ENCODE measurements at regions not wholly inside any gene's neighbourhood (a gene's known extent, or its start where the extent isn't known, plus 50 kb on each side); places are given as distances from the start of the nearest gene placed in this dataset.
"Not testable (repeated sequence)": the region's sequence is repeated elsewhere in the genome, so short reads cannot be mapped to it uniquely, and the experiment has no call there.

- DNase-seq = no peak
- H3K9me3 Mint-ChIP-seq = peaks cover 0 to 9% (median 3%) of the 10 kb centered on the region in 7 donors
- H3K27ac Mint-ChIP-seq = no peak overlapping the region
- no peaks in the 10 kb centered on the region for H3K36me3 Mint-ChIP-seq
- ATAC-seq (ENCODE audit: low read depth in 2 of 2) = no peak
- H3K4me1 Mint-ChIP-seq = no peaks in the 10 kb centered on the region
- no peak overlapping the region for H3K4me3 Mint-ChIP-seq
- no peaks in the 10 kb centered on the region for H3K27me3 Mint-ChIP-seq
Observed at GRCh38 chr14:27253966-27254365, 656.1 kb upstream of the NOVA1 start.

GRCh38 chr14:27256805-27257204 lies 659.0 kb upstream of the NOVA1 start:
- no peaks in the 10 kb centered on the region for H3K27me3 Mint-ChIP-seq
- H3K9me3 Mint-ChIP-seq = peaks cover 2 to 9% (median 3%) of the 10 kb centered on the region in 7 donors
- no peaks in the 10 kb centered on the region for H3K36me3 Mint-ChIP-seq
- H3K27ac Mint-ChIP-seq = no peak overlapping the region
- no peaks in the 10 kb centered on the region for H3K4me1 Mint-ChIP-seq
- no peak for DNase-seq
- ATAC-seq (ENCODE audit: low read depth in 2 of 2) = no peak
- H3K4me3 Mint-ChIP-seq = no peak overlapping the region

- Mint-ChIP-seq H3K9me3 (peaks cover 0 to 10% (median 2%) of the 10 kb centered on the region in 7 donors), H3K27ac (no peak overlapping the region), H3K36me3 (no peaks in the 10 kb centered on the region), H3K27me3 (no peaks in the 10 kb centered on the region), H3K4me3 (no peak overlapping the region), H3K4me1 (no peaks in the 10 kb centered on the region)
- DNase-seq (no peak), ATAC-seq (ENCODE audit: low read depth in 2 of 2) (no peak)
Observed at GRCh38 chr14:27267876-27268275, 670.0 kb upstream of the NOVA1 start.

GRCh38 chr14:27270716-27271115 lies 672.9 kb upstream of the NOVA1 start:
- H3K4me1 Mint-ChIP-seq = no peaks in the 10 kb centered on the region
- DNase-seq (no peak), ATAC-seq (ENCODE audit: low read depth in 2 of 2) (no peak)
- peaks cover 0 to 9% (median 1%) of the 10 kb centered on the region in 7 donors for H3K9me3 Mint-ChIP-seq
- no peak overlapping the region for H3K4me3 Mint-ChIP-seq
- no peaks in the 10 kb centered on the region for H3K36me3 Mint-ChIP-seq
- H3K27me3 Mint-ChIP-seq = no peaks in the 10 kb centered on the region
- no peak overlapping the region for H3K27ac Mint-ChIP-seq

GRCh38 chr14:27278341-27278740 lies 680.5 kb upstream of the NOVA1 start:
- Mint-ChIP-seq H3K9me3 (peaks cover 0 to 8% (median 5%) of the 10 kb centered on the region in 7 donors), H3K36me3 (no peaks in the 10 kb centered on the region), H3K27me3 (no peaks in the 10 kb centered on the region), H3K4me3 (no peak overlapping the region), H3K4me1 (no peaks in the 10 kb centered on the region), H3K27ac (no peak overlapping the region)
- no peak for ATAC-seq (ENCODE audit: low read depth in 2 of 2)
- DNase-seq = no peak

GRCh38 chr14:27305441-27305945 lies 707.7 kb upstream of the NOVA1 start:
- no peak for DNase-seq
- Mint-ChIP-seq H3K9me3 (peaks cover 4 to 48% (median 12%) of the 10 kb centered on the region in 7 donors), H3K27ac (no peak overlapping the region), H3K27me3 (no peaks in the 10 kb centered on the region), H3K4me3 (no peak overlapping the region), H3K4me1 (no peaks in the 10 kb centered on the region), H3K36me3 (no peaks in the 10 kb centered on the region)
- ATAC-seq (ENCODE audit: low read depth in 2 of 2) = no peak

GRCh38 chr14:27312730-27313129 lies 714.9 kb upstream of the NOVA1 start:
- DNase-seq; H3K27ac Mint-ChIP-seq; H3K4me1 Mint-ChIP-seq; ATAC-seq (ENCODE audit: low read depth in 2 of 2); H3K36me3 Mint-ChIP-seq; H3K27me3 Mint-ChIP-seq; H3K4me3 Mint-ChIP-seq: not testable (repeated sequence)
- H3K9me3 Mint-ChIP-seq = peaks cover 2 to 25% (median 7%) of the 10 kb centered on the region in 7 donors

- ATAC-seq (ENCODE audit: low read depth in 2 of 2) (no peak), DNase-seq (no peak)
- Mint-ChIP-seq H3K4me3 (no peak overlapping the region), H3K27ac (no peak overlapping the region), H3K27me3 (no peaks in the 10 kb centered on the region), H3K4me1 (no peaks in the 10 kb centered on the region), H3K36me3 (no peaks in the 10 kb centered on the region), H3K9me3 (peaks cover 0 to 11% (median 3%) of the 10 kb centered on the region in 7 donors)
Observed at GRCh38 chr14:27314231-27314630, 716.4 kb upstream of the NOVA1 start.

- DNase-seq (no peak), ATAC-seq (ENCODE audit: low read depth in 2 of 2) (no peak)
- Mint-ChIP-seq H3K36me3 (no peaks in the 10 kb centered on the region), H3K27me3 (no peaks in the 10 kb centered on the region), H3K9me3 (peaks cover 0 to 7% (median 2%) of the 10 kb centered on the region in 7 donors), H3K27ac (no peak overlapping the region), H3K4me1 (no peaks in the 10 kb centered on the region), H3K4me3 (no peak overlapping the region)
Observed at GRCh38 chr14:27315477-27315876, 717.6 kb upstream of the NOVA1 start.

GRCh38 chr14:27315947-27316346 lies 718.1 kb upstream of the NOVA1 start:
- H3K27me3 Mint-ChIP-seq = no peaks in the 10 kb centered on the region
- H3K4me3 Mint-ChIP-seq = no peak overlapping the region
- no peak for ATAC-seq (ENCODE audit: low read depth in 2 of 2)
- no peak for DNase-seq
- H3K27ac Mint-ChIP-seq = no peak overlapping the region
- peaks cover 0 to 5% (median 2%) of the 10 kb centered on the region in 7 donors for H3K9me3 Mint-ChIP-seq
- no peaks in the 10 kb centered on the region for H3K4me1 Mint-ChIP-seq
- no peaks in the 10 kb centered on the region for H3K36me3 Mint-ChIP-seq

GRCh38 chr14:27318774-27319420 lies 721.1 kb upstream of the NOVA1 start:
- Mint-ChIP-seq H3K36me3 (no peaks in the 10 kb centered on the region), H3K27ac (no peak overlapping the region), H3K4me1 (no peaks in the 10 kb centered on the region), H3K4me3 (no peak overlapping the region), H3K9me3 (peaks cover 0 to 6% (median 0%) of the 10 kb centered on the region in 7 donors), H3K27me3 (no peaks in the 10 kb centered on the region)
- DNase-seq (no peak), ATAC-seq (ENCODE audit: low read depth in 2 of 2) (no peak)

GRCh38 chr14:27320261-27320660 lies 722.4 kb upstream of the NOVA1 start:
- H3K4me3 Mint-ChIP-seq = no peak overlapping the region
- H3K27me3 Mint-ChIP-seq = no peaks in the 10 kb centered on the region
- H3K27ac Mint-ChIP-seq = no peak overlapping the region
- no peaks in the 10 kb centered on the region for H3K4me1 Mint-ChIP-seq
- no peak for DNase-seq
- H3K36me3 Mint-ChIP-seq = no peaks in the 10 kb centered on the region
- ATAC-seq (ENCODE audit: low read depth in 2 of 2) = no peak
- H3K9me3 Mint-ChIP-seq = peaks cover 0 to 6% (median 4%) of the 10 kb centered on the region in 7 donors

- peaks cover 5 to 19% (median 13%) of the 10 kb centered on the region in 7 donors for H3K9me3 Mint-ChIP-seq
- ATAC-seq (ENCODE audit: low read depth in 2 of 2) = no peak
- H3K27me3 Mint-ChIP-seq = no peaks in the 10 kb centered on the region
- no peaks in the 10 kb centered on the region for H3K36me3 Mint-ChIP-seq
- no peak for DNase-seq
- no peak overlapping the region for H3K27ac Mint-ChIP-seq
- no peaks in the 10 kb centered on the region for H3K4me1 Mint-ChIP-seq
- no peak overlapping the region for H3K4me3 Mint-ChIP-seq
Observed at GRCh38 chr14:27327095-27327494, 729.3 kb upstream of the NOVA1 start.

- ATAC-seq (ENCODE audit: low read depth in 2 of 2) = no peak
- no peaks in the 10 kb centered on the region for H3K36me3 Mint-ChIP-seq
Observed at GRCh38 chr14:27338012-27338411, 740.2 kb upstream of the NOVA1 start.

More at GRCh38 chr14:27338012-27338411, 740.2 kb upstream of the NOVA1 start:
- H3K27me3 Mint-ChIP-seq = no peaks in the 10 kb centered on the region
- no peak for DNase-seq
- H3K4me3 Mint-ChIP-seq = no peak overlapping the region
- H3K4me1 Mint-ChIP-seq = no peaks in the 10 kb centered on the region
- H3K9me3 Mint-ChIP-seq = peaks cover 6 to 14% (median 7%) of the 10 kb centered on the region in 7 donors
- H3K27ac Mint-ChIP-seq = no peak overlapping the region

All from naive B cell (primary cell).